ENCODE measurements at regions not wholly inside any gene's neighbourhood (a gene's known extent, or its start where the extent isn't known, plus 50 kb on each side); places are given as distances from the start of the nearest gene placed in this dataset.

- no peak overlapping the region for H2AFZ ChIP-seq (ENCODE audit: low read depth, low read length)
- H3K79me2 ChIP-seq (ENCODE audit: control insufficient read depth, insufficient read depth, low read length) = no peaks in the 10 kb centered on the region
- H3K27me3 ChIP-seq (ENCODE audit: control insufficient read depth in 2 of 2, insufficient read depth in 2 of 2, low read length in 2 of 2) = peaks cover 2 to 5% of the 10 kb centered on the region in 2 experiments
- no peak overlapping the region for H3K9ac ChIP-seq (replicated peaks; ENCODE audit: extremely low read depth, insufficient read depth, low read length)
- intact Hi-C loops (cut with micrococcal nuclease) (no loop called here), dilution Hi-C loops (cut with MboI; ENCODE audit: extremely low pct_ligation_motif_present, low sequenced_read_pairs) (no loop called here)
- H3K27ac ChIP-seq (ENCODE audit: insufficient read depth, low read depth, low read length) = no peak overlapping the region
- H3K4me2 ChIP-seq (ENCODE audit: insufficient read depth, low read length) = no peak overlapping the region
- H3K4me1 ChIP-seq (ENCODE audit: control insufficient read depth, extremely low read depth, insufficient read depth, low read length) = no peaks in the 10 kb centered on the region
- FAIRE-seq (no peak), DNase-seq (ENCODE audit: low read depth, low spot score) (no peak)
- CTCF ChIA-PET = no interaction called here
- POLR2A ChIA-PET = no interaction called here
- TF ChIP-seq FOS (IDR thresholded peaks at IDR 0.05; ENCODE audit: borderline replicate concordance, insufficient read depth, low read length) (no peak), CTCF (IDR thresholded peaks at IDR 0.05; ENCODE audit: extremely low read depth in 1 of 2, insufficient read depth in 1 of 2, low read depth in 1 of 2, low read length in 2 of 2) (no peak), MYC (IDR thresholded peaks at IDR 0.05; ENCODE audit: low read depth, low read length) (no peak), POLR2A (IDR thresholded peaks at IDR 0.05; ENCODE audit: low read depth, low read length) (no peak), GATA2 (IDR thresholded peaks at IDR 0.05; ENCODE audit: insufficient read depth, insufficient read length, low read depth, low read length) (no peak), EZH2 (IDR thresholded peaks at IDR 0.05; ENCODE audit: borderline replicate concordance, low read depth, low read length, severe bottlenecking) (no peak), POLR2AphosphoS5 (IDR thresholded peaks at IDR 0.05; ENCODE audit: insufficient read depth, low read depth, low read length) (no peak), MAX (IDR thresholded peaks at IDR 0.05; ENCODE audit: insufficient read depth, insufficient read length) (no peak)
- no peak overlapping the region for H3K4me3 ChIP-seq (replicated peaks in 1 of 3; ENCODE audit: insufficient read depth in 1 of 3, low read depth in 1 of 3, low read length in 3 of 3)
- no peaks in the 10 kb centered on the region for H3K9me3 ChIP-seq (replicated peaks; ENCODE audit: control insufficient read depth, insufficient read depth, low read length)
- H3K9me1 ChIP-seq (replicated peaks; ENCODE audit: control insufficient read depth, extremely low read depth, insufficient read depth, low read length) = no peaks in the 10 kb centered on the region
- BruUV-seq (replicated peaks) = no TSS peak
- H4K20me1 ChIP-seq (replicated peaks; ENCODE audit: control insufficient read depth, extremely low read depth, insufficient read depth, low read length) = no peaks in the 10 kb centered on the region
- no peaks in the 10 kb centered on the region for H3K36me3 ChIP-seq (ENCODE audit: control insufficient read depth in 2 of 2, extremely low read depth in 1 of 2, insufficient read depth in 2 of 2, low read length in 2 of 2)
Measured at GRCh38 chr3:35969406-35969805, 330.1 kb downstream of the ARPP21 start.
